ENCODE measurements at regions not wholly inside any gene's neighbourhood (a gene's known extent, or its start where the extent isn't known, plus 50 kb on each side); places are given as distances from the start of the nearest gene placed in this dataset.

- TF ChIP-seq POLR2A (IDR thresholded peaks at IDR 0.05) (no peak), CTCF (IDR thresholded peaks at IDR 0.05) (no peak)
Measured at GRCh38 chr2:204389856-204390255, 155.4 kb upstream of the PARD3B start.
